ENCODE measurements at regions not wholly inside any gene's neighbourhood (a gene's known extent, or its start where the extent isn't known, plus 50 kb on each side); places are given as distances from the start of the nearest gene placed in this dataset.

GRCh38 chr2:156909983-156910382 is 347.5 kb upstream of the GALNT5 start:
- no peak for TF ChIP-seq CTCF (IDR thresholded peaks at IDR 0.05; ENCODE audit: insufficient read depth, low read depth, low read length)
- TF ChIP-seq EZH2 (IDR thresholded peaks at IDR 0.05; ENCODE audit: insufficient read depth, low read length): no peak

Data from astrocyte (in vitro differentiated cells and primary cell).